Stimulated activated CD4-positive, alpha-beta T cell treated with anti-CD3 and anti-CD28 coated beads, Interleukin-2, amount 100 ng/mL, for 4 hours (primary cell): ENCODE measurements at regions not wholly inside any gene's neighbourhood (a gene's known extent, or its start where the extent isn't known, plus 50 kb on each side); places are given as distances from the start of the nearest gene placed in this dataset.

Experiments
- DNase-seq: peaks from one replicate; pipeline ENCODE4 v3.0.0-alpha.2; 2020; ENCODE audit warnings: low read depth

- DNase-seq, result no peak
These were observed 1691.5 kb downstream of the MAT2B start for GRCh38 chr5:165196961-165197360.

- DNase-seq, result no peak
These were observed 1696.0 kb downstream of the MAT2B start for GRCh38 chr5:165201369-165201768.

- no peak for DNase-seq
These were observed 1696.5 kb downstream of the MAT2B start for GRCh38 chr5:165201771-165202518.

- DNase-seq, result no peak
These were observed 1697.1 kb downstream of the MAT2B start for GRCh38 chr5:165202519-165202910.

- DNase-seq, result no peak
These were observed 1703.8 kb downstream of the MAT2B start for GRCh38 chr5:165209101-165209727.

GRCh38 chr5:165224366-165225045 is 1719.1 kb downstream of the MAT2B start:
- DNase-seq, result no peak

GRCh38 chr5:165227515-165227914 is 1722.1 kb downstream of the MAT2B start:
- no peak for DNase-seq

- DNase-seq, result no peak
These were observed 1722.8 kb downstream of the MAT2B start for GRCh38 chr5:165228184-165228583.

- DNase-seq, result no peak
These were observed 1726.5 kb downstream of the MAT2B start for GRCh38 chr5:165231821-165232508.

GRCh38 chr5:165232509-165233028 is 1727.2 kb downstream of the MAT2B start:
- no peak for DNase-seq

GRCh38 chr5:165241811-165242210 is 1736.4 kb downstream of the MAT2B start:
- no peak for DNase-seq

GRCh38 chr5:165242646-165243045 is 1737.2 kb downstream of the MAT2B start:
- DNase-seq, result no peak

- DNase-seq, result no peak
These were observed 1739.0 kb downstream of the MAT2B start for GRCh38 chr5:165244407-165244806.

- no peak for DNase-seq
These were observed 1752.9 kb downstream of the MAT2B start for GRCh38 chr5:165258197-165258771.

- DNase-seq, result no peak
These were observed 1755.0 kb downstream of the MAT2B start for GRCh38 chr5:165260426-165260825.

GRCh38 chr5:165263536-165263935 is 1758.1 kb downstream of the MAT2B start:
- DNase-seq, result no peak

GRCh38 chr5:165266939-165267338 is 1761.5 kb downstream of the MAT2B start:
- DNase-seq, result no peak

- no peak for DNase-seq
These were observed 1767.0 kb downstream of the MAT2B start for GRCh38 chr5:165272436-165272835.

- no peak for DNase-seq
These were observed 1772.2 kb downstream of the MAT2B start for GRCh38 chr5:165277661-165278060.

- no peak for DNase-seq
These were observed 1777.1 kb downstream of the MAT2B start for GRCh38 chr5:165282491-165282890.

GRCh38 chr5:165286692-165287091 is 1781.3 kb downstream of the MAT2B start:
- no peak for DNase-seq

- no peak for DNase-seq
These were observed 1785.1 kb downstream of the MAT2B start for GRCh38 chr5:165290535-165290934.
